ENCODE measurements at regions not wholly inside any gene's neighbourhood (a gene's known extent, or its start where the extent isn't known, plus 50 kb on each side); places are given as distances from the start of the nearest gene placed in this dataset.

DNA sequence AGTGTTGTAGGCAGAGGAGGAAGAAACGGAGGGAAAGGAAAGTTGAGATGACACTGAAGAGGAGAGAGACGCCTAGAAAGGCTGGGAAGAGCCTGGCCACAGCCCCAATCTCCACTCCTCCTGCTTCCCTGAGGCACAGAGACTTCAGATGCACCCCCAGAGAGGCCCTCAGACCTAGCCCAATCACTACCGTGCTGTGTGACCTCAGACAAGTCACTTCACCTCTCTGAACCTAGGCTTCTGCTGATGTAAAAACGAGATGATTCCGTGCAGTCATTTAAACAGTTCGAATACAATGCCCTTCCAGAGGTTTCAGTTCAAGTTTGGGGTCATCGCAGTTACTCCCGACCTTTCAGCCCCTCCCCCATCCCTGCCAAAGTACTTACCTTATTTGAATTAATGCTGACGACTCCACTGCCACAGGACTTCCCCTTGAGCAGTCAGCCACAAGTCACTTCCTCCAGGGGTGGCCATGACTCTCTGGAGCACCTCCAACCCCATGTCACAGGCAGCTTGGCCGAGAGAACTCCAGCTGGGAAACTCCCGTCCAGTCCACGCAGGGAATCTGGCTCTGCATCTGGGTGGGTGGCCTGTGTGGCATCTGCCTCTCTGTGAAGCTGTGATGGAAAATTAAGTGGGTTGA, 105.2 kb upstream of the ID2 start:
- TF ChIP-seq, protein P1, sequence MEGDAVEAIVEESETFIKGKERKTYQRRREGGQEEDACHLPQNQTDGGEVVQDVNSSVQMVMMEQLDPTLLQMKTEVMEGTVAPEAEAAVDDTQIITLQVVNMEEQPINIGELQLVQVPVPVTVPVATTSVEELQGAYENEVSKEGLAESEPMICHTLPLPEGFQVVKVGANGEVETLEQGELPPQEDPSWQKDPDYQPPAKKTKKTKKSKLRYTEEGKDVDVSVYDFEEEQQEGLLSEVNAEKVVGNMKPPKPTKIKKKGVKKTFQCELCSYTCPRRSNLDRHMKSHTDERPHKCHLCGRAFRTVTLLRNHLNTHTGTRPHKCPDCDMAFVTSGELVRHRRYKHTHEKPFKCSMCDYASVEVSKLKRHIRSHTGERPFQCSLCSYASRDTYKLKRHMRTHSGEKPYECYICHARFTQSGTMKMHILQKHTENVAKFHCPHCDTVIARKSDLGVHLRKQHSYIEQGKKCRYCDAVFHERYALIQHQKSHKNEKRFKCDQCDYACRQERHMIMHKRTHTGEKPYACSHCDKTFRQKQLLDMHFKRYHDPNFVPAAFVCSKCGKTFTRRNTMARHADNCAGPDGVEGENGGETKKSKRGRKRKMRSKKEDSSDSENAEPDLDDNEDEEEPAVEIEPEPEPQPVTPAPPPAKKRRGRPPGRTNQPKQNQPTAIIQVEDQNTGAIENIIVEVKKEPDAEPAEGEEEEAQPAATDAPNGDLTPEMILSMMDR (IDR thresholded peaks at IDR 0.05; ENCODE audit: low read length): no peak
- TF ChIP-seq EZH2phosphoT487 (IDR thresholded peaks at IDR 0.05; ENCODE audit: low read length) (no peak), EZH2 (optimal IDR thresholded peaks at IDR 0.05; ENCODE audit: low read depth, low read length) (no peak)
